ENCODE measurements at regions not wholly inside any gene's neighbourhood (a gene's known extent, or its start where the extent isn't known, plus 50 kb on each side); places are given as distances from the start of the nearest gene placed in this dataset.

DNA sequence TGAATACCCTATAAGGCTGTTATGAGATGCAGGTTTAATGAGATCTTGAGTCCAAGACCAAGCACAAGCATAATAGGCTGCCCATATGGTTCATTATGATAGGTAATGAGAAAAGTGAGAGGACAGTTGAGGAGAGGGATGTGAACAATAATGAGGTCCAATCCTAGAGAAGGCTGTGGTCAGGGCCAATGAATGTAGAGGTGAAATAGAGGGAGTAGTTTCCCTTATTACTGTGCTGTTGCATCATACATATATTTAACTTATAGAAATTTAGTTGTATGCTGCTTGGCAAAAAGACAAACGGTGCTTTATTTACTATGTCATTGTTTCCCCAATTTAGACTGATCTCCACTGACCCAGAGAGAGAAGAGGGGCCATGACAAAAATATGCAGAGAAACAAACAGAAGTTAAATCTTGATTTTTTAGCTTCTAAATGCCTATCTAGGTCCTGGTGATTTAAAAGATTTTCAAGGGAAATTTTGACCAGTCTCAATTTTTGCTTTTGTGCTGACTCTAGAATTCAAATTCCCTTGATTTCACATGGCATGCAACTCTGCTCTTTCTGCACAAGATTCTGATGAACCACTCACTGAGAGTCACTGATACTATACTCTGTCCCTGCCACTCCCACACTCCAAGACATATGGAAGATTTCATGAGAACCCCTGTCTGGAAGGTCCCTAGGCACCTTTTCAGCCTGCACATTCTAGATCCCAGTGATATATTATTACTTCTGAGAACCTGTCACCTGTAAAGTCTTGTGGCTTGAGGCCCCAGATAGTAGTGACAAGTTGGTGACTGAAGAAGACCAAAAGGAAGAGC lies 159.7 kb downstream of the VSIG4 start:
- TF ChIP-seq CTCF (IDR thresholded peaks at IDR 0.05; ENCODE audit: insufficient read depth, low read depth, low read length), result no peak
- TF ChIP-seq EZH2 (IDR thresholded peaks at IDR 0.05; ENCODE audit: insufficient read depth, low read length), result no peak
